ENCODE measurements at regions not wholly inside any gene's neighbourhood (a gene's known extent, or its start where the extent isn't known, plus 50 kb on each side); places are given as distances from the start of the nearest gene placed in this dataset.

DNA sequence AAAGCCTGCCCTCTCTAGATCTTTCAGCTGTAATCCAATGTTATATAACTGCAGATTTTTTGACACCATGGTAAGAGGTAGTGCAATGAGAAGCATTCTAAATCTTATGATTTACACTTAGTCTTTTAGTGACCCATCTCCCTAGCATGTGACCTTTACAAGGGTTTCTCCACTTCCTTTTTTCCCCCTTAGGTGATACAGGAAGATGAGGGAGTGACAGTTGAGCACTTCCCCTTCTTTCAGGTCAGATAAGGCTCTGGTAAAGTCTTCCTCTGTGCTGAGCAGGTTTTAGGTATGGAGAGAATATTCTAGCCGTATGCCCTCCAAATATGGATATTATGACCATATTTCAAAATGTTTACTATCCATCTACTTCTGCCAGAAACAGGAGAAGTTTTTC is 753.6 kb downstream of the JRKL start:
- DNase-seq (ENCODE audit: low spot score) = no peak

DNA sequence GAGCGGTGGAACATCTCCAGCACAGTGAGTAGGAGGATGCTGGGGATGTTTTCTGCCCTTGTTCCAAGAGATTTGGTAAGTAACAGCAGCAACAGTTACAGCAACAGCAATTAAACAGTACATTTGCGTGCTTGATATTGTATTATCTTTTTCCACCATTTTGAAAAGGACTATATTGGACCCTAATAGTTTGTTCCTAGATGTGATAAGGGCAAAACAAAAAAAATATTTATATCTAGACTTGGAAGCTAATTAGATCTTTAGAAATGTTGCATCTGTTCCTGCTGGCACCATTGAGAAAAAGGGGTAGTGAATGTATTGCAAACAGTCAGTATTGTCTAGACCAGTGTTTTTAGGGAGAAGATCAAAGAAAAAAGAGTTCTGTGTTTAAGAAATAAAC is 759.9 kb downstream of the JRKL start:
- no peak for DNase-seq (ENCODE audit: low spot score)

DNA sequence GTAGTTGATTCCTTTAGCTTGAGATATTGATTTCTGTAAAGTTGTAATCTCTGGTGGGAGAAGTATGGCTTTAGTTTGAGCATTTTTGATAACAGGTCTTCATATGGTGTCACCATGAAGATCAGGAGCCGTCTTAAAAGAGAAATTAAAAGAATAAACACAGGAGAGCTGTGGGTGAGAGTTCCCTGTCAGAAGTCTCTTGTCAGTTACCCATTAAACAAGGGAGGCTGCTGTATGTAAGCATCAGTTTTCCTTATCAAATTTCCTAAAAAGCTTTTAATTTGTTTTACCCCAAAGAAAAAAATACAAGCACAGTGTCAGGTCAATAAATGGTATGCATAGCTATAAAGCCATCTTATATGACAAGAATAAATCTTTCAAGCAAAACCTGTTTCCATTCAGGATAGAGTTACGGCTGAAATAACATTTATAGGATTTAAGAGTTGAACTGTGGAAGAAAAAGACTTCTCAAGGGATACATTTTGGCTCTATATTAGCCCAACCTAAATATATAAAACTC is 767.5 kb downstream of the JRKL start:
- DNase-seq (ENCODE audit: low spot score) = no peak

DNA sequence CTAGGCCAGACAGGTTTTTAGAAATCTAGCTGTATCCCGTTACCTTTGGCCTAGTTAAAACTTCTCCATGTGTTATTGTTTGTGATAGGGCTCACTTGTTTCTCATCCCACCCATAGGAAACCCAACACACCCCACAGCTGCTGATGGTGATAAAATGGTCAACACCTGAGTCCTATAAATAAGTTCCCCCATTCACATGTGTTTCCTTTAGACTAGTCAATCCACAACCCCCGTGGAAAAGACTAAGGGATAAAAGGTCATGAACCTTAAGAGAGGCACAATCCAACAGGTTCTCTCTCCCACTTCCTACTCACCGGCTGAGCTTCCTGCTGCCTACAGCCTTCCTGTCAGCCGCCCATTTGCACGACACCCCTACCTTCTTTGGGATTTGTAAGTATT is 768.4 kb downstream of the JRKL start:
- no peak for DNase-seq (ENCODE audit: low spot score)

DNA sequence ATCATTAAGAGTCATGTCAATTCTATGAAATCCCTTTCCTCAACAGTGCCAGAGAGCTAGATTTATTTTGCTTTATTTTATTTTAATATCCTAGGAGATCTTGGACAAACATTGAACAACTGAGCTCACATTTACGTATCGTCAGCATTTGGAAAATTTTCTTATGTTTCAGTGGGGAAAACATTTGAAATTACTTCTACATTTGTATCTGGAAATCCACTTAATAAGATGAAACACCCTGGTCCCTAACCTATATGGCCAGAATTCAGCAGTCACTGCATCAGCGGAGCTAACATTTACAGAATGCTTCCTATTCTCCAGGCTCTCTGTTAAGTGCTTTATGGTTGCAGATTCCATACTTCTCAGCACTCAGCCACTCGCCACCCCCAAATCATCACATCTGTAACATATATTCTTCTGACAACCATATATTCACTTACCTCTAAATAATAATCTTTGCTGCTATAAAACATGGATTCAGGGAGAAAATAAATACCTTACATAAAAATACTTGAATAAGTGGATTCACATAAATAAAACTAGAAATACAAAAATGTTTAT is 773.9 kb downstream of the JRKL start:
- no peak for DNase-seq (ENCODE audit: low spot score)

DNA sequence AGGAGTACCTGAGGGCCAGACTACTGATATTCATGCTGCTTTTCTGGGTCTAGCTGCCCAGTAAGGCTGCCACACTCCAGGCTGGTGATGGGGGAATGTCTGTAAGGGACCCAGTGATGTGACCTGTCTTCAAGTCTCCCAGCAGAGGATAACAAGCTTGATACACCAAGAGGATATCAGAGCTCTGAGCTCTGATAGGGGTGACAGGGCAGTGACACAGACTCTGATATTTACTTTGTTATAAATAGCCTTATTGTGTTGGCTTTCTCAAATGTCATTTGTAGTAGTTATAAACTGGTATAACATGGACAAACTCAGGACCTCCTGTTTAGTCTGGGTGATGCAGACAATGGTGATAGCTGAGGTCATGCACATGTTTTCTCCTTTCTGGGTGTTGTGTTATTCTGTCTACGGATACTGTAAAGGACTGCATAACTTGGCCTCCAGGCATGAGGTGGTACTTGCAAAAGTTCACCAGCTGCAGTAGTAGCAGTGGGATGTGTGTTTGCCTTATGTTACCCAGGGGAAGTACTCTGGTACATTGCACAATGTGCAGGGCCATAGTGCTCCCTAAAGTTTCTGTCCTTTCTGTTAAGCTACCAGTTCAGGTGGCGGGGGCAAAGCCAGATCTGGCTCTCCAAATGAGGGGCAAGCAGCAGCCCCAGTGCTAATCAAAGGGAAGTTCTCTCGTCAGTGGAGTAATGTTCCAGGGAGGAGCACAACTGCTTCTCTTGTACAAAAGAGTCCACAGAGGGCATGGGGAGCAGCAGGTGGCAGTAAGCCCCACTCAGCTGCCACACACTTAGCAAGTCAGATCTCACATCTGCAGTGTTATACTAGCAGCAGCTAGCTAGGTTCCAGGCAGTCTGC is 812.2 kb downstream of the JRKL start:
- no peak for DNase-seq (ENCODE audit: low spot score)

DNA sequence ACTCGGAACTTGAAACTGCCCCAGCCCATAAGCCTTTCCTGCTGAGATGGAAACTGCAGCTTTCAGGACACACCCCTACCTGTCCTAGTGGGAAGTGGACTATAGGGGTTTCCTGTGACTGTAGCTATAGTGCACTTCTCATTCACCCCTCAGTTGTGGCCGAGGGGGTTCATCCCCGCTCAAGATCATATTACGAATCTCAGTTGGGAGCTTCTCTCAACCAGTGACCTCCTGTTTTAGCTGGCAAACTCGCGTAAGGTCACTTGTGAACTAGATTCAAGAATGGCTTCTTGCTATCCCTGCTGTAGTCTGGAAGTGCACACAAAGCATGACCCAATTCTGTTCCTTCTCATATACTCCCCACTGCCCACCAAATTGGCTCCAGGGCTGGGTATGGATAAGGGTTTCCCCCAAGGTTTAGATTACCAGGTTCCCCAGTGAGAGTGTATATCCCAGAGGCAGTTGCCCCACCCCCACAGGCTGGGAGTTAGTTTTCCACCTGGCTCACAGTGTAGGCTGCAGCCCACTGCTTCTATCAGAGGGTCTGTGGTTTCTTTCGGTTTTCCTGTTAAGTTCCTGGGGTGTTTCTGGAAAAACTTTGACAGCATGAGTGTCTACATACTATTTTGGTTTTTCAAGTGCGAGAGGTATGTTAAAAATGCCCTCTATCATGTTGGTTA is 812.9 kb downstream of the JRKL start:
- DNase-seq (ENCODE audit: low spot score) = no peak

DNA sequence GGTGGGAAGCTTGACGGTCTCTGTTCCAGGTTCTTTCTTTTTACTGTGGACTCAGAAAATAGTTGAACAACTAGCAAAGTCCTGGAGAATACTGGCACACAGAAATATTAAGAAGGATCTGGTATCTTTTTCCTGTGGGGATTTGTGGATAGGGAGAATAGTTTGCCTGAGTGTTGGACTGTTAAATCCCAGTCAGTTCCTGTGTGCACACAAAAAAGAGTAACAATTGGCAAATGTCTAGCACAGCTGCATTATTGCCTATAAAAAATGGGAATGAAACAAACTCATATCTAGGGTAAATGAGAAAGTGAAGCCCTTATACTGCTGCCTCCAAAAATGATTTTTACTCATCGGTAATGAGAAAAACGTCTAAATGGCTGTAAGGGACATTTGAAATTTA is 828.2 kb downstream of the JRKL start:
- DNase-seq (ENCODE audit: low spot score) = no peak

DNA sequence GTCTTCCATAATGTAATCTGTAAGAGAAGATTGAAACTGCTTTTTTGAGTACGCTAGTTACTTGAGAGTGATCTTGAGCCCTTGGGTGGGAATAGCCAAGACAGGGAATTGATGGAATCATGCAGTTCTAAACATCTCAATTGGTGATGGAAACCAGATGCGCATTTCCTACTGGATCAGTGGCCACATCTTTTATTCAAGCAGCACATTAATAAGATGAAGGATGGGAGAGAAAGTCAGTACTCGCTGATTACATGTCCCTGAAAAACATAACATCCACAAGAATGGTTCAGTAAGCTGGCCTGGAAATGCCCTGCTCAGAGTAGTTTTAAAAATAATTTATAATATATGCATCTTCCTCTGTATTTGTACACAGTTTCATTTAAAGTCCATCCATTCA is 833.8 kb downstream of the JRKL start:
- no peak for DNase-seq (ENCODE audit: low spot score)

DNA sequence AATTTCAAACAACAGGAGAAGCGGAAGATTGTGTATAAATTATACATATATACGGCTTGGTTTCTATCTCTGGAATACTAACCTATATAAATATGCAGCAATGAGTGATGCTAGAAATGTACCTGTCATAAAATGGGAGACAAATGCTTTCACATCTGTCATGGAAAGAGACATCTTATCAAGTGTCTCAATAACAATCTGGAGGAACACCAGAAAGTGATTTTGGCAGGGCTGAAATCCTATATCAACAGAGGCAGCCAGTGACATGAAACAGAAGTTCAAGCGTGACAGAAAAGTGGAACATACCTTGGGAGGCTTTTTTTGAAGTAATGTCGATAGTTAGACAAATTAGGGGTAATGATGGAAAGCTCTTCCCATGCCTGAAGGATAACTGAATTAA is 834.6 kb downstream of the JRKL start:
- no peak for DNase-seq (ENCODE audit: low spot score)

DNA sequence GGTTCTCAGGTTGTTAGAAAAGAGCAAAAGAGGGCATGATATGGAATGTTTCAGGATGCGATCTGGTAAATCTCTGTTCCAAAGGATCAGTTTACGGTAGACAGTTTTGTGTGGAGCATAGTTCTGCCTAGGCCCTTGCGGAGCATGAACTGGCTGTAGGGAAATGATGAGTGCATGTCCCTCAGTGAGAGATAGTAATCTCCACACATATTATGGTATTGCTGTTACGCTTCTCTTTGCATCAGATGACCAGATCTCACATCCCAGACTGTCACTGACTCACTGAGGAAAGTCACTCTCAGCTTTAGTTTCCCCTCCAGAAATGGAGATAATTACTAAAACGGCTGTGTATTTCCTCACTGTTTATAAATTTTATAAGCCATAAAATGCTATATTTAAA is 836.0 kb downstream of the JRKL start:
- DNase-seq (ENCODE audit: low spot score) = no peak

DNA sequence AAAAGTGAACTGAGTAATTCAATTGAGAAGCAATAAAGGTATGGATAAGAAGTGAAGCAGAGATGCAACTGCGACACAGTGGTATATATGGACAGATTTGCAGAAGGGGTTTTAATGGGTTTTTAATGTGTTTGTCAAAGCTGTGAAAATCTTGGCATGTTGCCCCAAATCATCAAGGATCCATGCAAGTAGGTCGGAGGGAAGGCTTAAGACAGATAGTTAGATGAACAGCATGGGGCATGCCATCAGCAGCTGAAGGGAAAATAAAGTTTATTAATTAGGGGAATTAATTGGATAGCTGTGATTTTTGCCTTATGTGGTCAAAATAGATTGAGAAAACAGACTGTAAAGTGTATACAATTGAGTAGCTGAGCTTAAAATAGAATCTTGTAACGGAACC is 840.1 kb downstream of the JRKL start:
- no peak for DNase-seq (ENCODE audit: low spot score)

DNA sequence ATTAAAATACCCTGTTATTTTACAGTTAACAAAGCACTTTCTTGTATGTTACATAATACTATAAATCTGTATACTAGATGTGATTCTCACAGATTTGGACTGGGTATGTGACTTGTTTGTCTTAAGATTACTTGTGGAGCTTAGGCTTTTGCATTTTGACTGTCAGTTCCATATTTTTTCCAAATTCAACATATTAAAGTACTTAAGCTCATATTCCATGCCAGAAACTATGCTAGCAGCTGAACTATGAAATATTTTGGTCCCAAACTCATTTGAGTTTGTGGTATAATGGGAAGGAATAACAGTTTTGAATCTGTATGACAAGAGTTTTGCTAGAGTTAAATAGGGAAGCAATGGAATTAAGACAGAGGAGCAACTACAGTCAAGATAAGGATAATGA is 841.4 kb downstream of the JRKL start:
- DNase-seq (ENCODE audit: low spot score) = no peak

DNA sequence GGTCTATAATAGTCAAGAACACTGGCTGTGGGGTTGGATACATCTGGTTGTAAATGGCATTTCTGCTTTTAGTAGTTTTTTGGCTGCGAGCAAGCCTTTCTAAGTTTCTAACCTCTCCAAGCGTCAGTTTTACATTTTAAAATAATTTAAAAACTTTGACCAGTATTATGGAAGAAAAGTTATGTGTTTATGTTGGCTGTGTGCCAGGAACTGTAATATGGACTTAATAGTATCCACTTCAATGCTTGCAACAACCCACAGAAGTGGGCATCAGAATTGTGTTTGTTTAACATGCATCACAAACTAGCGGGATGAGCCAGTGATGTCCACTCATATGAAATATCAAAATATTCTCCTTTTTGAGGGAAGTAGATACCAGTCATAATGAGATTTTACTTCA is 844.2 kb downstream of the JRKL start:
- DNase-seq (ENCODE audit: low spot score) = no peak

DNA sequence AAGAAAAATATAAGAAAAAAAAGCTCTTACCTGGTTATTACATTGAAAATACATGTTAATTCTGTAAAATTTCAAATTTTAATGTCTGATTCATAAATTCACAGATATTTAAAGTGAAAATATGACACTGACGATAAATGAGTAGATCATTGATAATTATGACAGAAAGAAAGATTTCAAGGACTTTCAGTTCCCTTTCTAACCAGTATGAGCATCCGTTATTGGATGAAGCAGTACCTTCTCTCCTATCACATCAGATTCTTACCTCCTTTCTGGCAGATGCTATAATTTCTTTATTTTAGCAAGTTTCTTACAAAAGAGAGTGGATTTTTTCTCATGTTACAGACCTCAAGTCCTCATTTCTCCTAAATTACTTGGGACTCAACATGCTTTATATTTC is 847.3 kb downstream of the JRKL start:
- no peak for DNase-seq (ENCODE audit: low spot score)

DNA sequence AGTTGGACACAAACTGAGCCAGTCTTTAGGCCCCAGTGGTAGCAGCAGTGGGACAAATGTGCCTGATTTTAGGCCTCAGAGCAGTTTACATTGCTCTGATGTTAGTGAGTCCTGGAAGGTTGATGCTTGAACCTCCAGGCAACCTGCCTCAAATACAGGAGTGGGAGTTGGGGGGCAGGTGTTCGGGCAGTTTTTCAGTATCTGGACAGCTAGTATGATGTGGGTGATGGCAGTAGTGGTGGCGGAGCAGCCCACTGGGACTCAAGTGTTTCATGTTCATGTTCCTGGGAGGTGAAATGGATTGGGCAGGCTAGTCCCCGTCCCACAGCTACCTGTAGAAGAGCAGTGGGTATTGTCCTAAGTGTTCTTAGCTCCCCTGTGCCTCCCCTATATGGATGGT is 857.8 kb downstream of the JRKL start:
- no peak for DNase-seq (ENCODE audit: low spot score)

DNA sequence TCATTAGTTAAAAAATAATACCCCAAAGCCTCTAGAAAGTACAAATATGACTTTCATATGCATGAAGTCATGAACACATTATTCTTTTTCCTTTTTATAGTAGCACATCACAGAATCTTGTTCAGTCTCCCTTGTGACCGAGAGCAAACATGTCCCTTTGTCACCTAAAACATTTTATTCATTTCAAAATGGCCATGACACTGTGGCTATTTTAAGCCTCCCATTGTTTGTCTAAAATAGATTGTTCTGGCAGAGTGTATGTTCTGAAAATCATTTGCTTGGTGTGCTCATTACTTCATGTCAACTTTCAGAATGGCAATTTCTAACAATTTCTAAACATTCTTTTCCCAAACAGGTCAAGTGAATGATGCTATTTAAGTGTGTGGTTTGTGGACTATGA is 865.0 kb downstream of the JRKL start:
- no peak for DNase-seq (ENCODE audit: low spot score)

DNA sequence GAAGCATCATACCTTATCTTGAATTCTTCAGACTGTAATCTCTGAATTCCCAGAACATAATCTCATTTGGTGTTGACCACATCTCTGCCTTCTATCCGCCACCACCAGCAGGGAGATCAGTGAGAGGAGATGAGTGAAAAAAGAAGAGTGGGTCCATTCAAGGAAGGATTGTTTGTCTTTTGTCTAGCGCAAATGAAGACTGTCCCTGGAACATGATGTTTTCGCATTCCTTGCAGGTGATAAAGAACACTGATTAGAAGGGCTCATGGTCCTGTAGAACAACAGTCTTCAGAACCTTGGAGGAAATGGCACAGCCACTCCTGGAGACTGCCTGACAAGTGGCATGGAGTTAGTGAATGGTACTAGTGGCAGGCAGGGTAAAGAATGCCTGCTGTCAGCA is 869.6 kb downstream of the JRKL start:
- DNase-seq (ENCODE audit: low spot score) = no peak

DNA sequence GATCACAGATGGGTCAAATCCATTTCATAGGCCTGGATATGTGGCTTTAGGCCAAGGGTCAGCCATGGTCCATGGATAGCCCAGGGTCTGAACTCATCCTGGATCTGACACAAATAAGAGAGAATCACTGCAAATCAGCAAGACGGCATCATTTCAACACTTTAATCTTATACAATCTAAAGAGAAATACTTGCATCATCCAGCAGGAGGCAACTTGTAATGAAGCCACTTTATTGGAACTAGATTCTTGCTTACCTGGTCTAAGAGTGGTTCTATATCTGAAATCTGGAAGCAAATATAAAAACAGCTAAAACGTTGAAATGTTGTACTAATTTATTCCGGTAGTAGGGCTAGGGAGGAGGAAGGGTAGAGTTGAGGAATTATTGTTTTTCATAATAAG is 870.1 kb downstream of the JRKL start:
- no peak for DNase-seq (ENCODE audit: low spot score)

DNA sequence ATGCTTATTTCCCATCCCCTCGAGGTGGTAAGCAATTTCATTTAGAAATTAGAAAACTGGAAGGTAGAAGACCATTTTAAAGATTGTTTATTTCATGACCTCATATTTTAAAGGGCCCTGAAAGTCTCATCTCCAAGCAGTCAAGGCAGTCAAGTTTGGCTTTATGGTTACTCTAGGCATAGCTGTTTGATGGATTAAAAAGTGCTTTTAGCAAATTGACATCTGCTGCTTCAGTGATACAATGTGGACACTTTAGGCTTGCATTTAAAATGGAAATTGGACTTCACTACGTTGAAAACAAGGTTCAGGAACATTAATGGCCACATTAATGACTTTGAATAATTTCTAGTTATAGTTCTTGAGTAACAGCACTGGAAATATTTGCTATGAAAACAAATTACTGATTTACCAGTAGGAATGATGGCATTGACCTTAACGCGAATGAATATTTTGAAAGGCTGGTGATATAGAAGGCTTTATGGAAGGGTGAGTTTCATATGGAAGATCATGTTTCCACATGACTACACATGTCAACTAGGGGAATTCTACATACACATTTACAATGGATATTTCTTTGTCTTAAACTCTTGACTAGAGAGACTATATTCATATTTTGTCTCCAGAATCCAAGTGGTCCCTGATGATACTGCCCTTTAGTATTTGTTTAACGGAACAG is 873.5 kb downstream of the JRKL start:
- DNase-seq (ENCODE audit: low spot score) = no peak

DNA sequence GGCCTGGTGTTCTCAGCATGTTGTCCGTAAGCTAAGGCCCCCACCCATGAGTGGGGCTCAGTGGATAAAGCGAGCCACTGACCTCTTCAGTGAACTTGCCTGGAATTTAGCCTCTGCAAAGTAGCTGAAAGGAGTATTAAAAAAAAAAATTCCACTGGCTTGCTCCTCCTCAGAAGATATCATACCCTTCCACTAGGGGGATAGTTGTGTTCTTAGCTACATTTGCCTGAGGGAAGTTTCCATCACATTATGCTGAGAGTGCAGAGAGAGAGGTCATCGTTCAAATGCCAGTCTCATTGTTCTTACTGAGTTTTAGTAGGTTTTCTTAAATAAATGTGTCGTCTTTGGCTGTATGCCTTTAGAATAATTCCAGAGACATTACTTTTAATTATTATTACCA is 879.7 kb downstream of the JRKL start:
- DNase-seq (ENCODE audit: low spot score) = no peak

DNA sequence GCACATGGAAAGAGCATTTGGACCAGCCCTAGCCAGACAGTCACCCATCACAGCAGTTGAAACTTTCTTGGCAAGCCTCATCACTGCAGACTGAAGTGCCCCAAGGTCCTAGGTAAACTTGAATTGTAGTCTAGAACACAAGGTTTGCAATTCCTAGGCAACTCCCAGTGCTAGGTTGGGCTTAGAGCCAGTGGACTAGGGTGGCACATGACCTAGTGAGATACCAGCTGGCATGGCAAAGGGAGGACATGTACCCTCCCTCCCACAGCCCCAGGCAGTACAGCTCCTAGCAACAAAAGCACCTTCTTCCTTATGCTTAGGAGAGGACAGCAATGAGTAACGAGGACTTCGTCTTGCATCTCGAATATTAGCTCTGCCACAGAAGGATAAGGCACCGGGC is 889.5 kb downstream of the JRKL start:
- DNase-seq (ENCODE audit: low spot score) = no peak

DNA sequence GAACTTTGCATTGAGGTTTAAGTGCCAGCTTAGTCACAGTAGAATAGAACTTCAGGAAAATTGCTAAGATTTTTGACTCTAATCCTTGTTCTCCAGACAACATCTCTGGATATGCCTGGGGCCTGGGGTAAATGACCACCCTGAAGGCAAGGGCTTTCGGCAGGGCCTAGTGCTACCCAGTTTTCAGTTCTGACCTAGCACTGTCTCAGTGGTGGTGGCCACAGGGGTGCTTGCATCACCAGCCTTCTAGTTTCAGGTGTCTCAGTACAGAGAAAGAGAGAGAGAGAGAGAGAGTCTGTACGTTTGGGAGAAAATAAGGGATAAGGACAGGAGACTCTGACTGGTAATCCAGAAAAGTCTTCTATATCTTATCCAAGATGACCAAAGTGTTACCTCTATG is 890.5 kb downstream of the JRKL start:
- no peak for DNase-seq (ENCODE audit: low spot score)
